Activated T-helper 17 cell treated with anti-CD3 and anti-CD28 coated beads, Interleukin-2, amount 50 U/mL, for 72 hours (primary cell): ENCODE measurements at regions not wholly inside any gene's neighbourhood (a gene's known extent, or its start where the extent isn't known, plus 50 kb on each side); places are given as distances from the start of the nearest gene placed in this dataset.

Experiments used
- ATAC-seq: fragments of 150-1000 bp; cut with Tn5 transposase; replicated peaks from 2 replicates; pipeline ENCODE4 v1.10.0; 2021; ENCODE audit warnings: mild to moderate bottlenecking, moderate library complexity
- H3K27ac Mint-ChIP-seq: one replicate; pipeline ENCODE4 v1.8.0; 2022; ENCODE audit warnings: mixed read lengths
- H3K27me3 Mint-ChIP-seq: one replicate; pipeline ENCODE4 v1.8.0; 2022; ENCODE audit warnings: mixed read lengths
- H3K36me3 Mint-ChIP-seq: one replicate; pipeline ENCODE4 v1.8.0; 2022; ENCODE audit warnings: low read depth, mild to moderate bottlenecking, mixed read lengths
- H3K4me1 Mint-ChIP-seq: one replicate; pipeline ENCODE4 v1.8.0; 2022; ENCODE audit warnings: mixed read lengths
- H3K4me3 Mint-ChIP-seq: one replicate; pipeline ENCODE4 v1.8.0; 2022; ENCODE audit warnings: mild to moderate bottlenecking, mixed read lengths
- H3K9me3 Mint-ChIP-seq: one replicate; pipeline ENCODE4 v1.8.0; 2022; ENCODE audit warnings: mixed read lengths

- Mint-ChIP-seq H3K27me3 (peaks cover 36% of the 10 kb centered on the region), H3K36me3 (no peaks in the 10 kb centered on the region), H3K9me3 (no peaks in the 10 kb centered on the region), H3K27ac (no peak overlapping the region), H3K4me3 (no peak overlapping the region), H3K4me1 (no peaks in the 10 kb centered on the region)
- ATAC-seq, result no peak
These were observed 113.9 kb downstream of the C5orf15 start for GRCh38 chr5:133854554-133854953.

- Mint-ChIP-seq H3K4me1 (no peaks in the 10 kb centered on the region), H3K27me3 (peaks cover 36% of the 10 kb centered on the region)
These were observed 114.6 kb downstream of the C5orf15 start for GRCh38 chr5:133853646-133854365.

GRCh38 chr5:133851521-133851920, 116.9 kb downstream of the C5orf15 start:
- H3K36me3 Mint-ChIP-seq, result no peaks in the 10 kb centered on the region
- H3K9me3 Mint-ChIP-seq, result no peaks in the 10 kb centered on the region
- H3K27ac Mint-ChIP-seq, result no peak overlapping the region
- no peaks in the 10 kb centered on the region for H3K4me1 Mint-ChIP-seq
- no peak for ATAC-seq
- H3K27me3 Mint-ChIP-seq, result peaks cover 45% of the 10 kb centered on the region
- no peak overlapping the region for H3K4me3 Mint-ChIP-seq

More at GRCh38 chr5:133853646-133854365, 114.6 kb downstream of the C5orf15 start:
- Mint-ChIP-seq H3K4me3 (no peak overlapping the region), H3K9me3 (no peaks in the 10 kb centered on the region), H3K36me3 (no peaks in the 10 kb centered on the region), H3K27ac (no peak overlapping the region)
- no peak for ATAC-seq

GRCh38 chr5:133850811-133851210, 117.6 kb downstream of the C5orf15 start:
- no peaks in the 10 kb centered on the region for H3K9me3 Mint-ChIP-seq
- no peak for ATAC-seq
- H3K4me3 Mint-ChIP-seq, result no peak overlapping the region
- no peak overlapping the region for H3K27ac Mint-ChIP-seq
- no peaks in the 10 kb centered on the region for H3K4me1 Mint-ChIP-seq
- H3K36me3 Mint-ChIP-seq, result no peaks in the 10 kb centered on the region
- peaks cover 43% of the 10 kb centered on the region for H3K27me3 Mint-ChIP-seq

GRCh38 chr5:133849116-133849515, 119.3 kb downstream of the C5orf15 start:
- Mint-ChIP-seq H3K36me3 (no peaks in the 10 kb centered on the region), H3K9me3 (no peaks in the 10 kb centered on the region), H3K27me3 (peaks cover 35% of the 10 kb centered on the region), H3K4me3 (no peak overlapping the region), H3K27ac (no peak overlapping the region), H3K4me1 (no peaks in the 10 kb centered on the region)
- ATAC-seq, result no peak

GRCh38 chr5:133848341-133848811, 120.0 kb downstream of the C5orf15 start:
- no peak for ATAC-seq
- Mint-ChIP-seq H3K4me3 (no peak overlapping the region), H3K27ac (no peak overlapping the region), H3K4me1 (no peaks in the 10 kb centered on the region), H3K9me3 (no peaks in the 10 kb centered on the region), H3K27me3 (peaks cover 31% of the 10 kb centered on the region), H3K36me3 (no peaks in the 10 kb centered on the region)

GRCh38 chr5:133847886-133848285, 120.5 kb downstream of the C5orf15 start:
- Mint-ChIP-seq H3K27me3 (peaks cover 27% of the 10 kb centered on the region), H3K4me3 (no peak overlapping the region), H3K36me3 (no peaks in the 10 kb centered on the region), H3K4me1 (no peaks in the 10 kb centered on the region), H3K9me3 (no peaks in the 10 kb centered on the region), H3K27ac (no peak overlapping the region)
- ATAC-seq, result no peak

GRCh38 chr5:133847301-133847700, 121.1 kb downstream of the C5orf15 start:
- no peaks in the 10 kb centered on the region for H3K4me1 Mint-ChIP-seq
- H3K27me3 Mint-ChIP-seq, result peaks cover 23% of the 10 kb centered on the region
- no peak for ATAC-seq
- no peaks in the 10 kb centered on the region for H3K9me3 Mint-ChIP-seq
- H3K27ac Mint-ChIP-seq, result no peak overlapping the region
- H3K36me3 Mint-ChIP-seq, result no peaks in the 10 kb centered on the region
- H3K4me3 Mint-ChIP-seq, result no peak overlapping the region

- no peak for ATAC-seq
- Mint-ChIP-seq H3K36me3 (no peaks in the 10 kb centered on the region), H3K4me1 (no peaks in the 10 kb centered on the region), H3K27me3 (peaks cover 22% of the 10 kb centered on the region), H3K9me3 (no peaks in the 10 kb centered on the region), H3K4me3 (no peak overlapping the region), H3K27ac (no peak overlapping the region)
These were observed 121.8 kb downstream of the C5orf15 start for GRCh38 chr5:133846478-133847226.

GRCh38 chr5:133845271-133845670, 123.2 kb downstream of the C5orf15 start:
- ATAC-seq, result no peak
- Mint-ChIP-seq H3K27ac (no peak overlapping the region), H3K4me3 (no peak overlapping the region), H3K9me3 (no peaks in the 10 kb centered on the region), H3K4me1 (no peaks in the 10 kb centered on the region), H3K27me3 (peaks cover 19% of the 10 kb centered on the region), H3K36me3 (no peaks in the 10 kb centered on the region)

- Mint-ChIP-seq H3K36me3 (no peaks in the 10 kb centered on the region), H3K27me3 (peaks cover 18% of the 10 kb centered on the region), H3K4me1 (no peaks in the 10 kb centered on the region), H3K9me3 (no peaks in the 10 kb centered on the region), H3K27ac (no peak overlapping the region), H3K4me3 (no peak overlapping the region)
- ATAC-seq, result no peak
These were observed 123.6 kb downstream of the C5orf15 start for GRCh38 chr5:133844836-133845235.

- no peaks in the 10 kb centered on the region for H3K9me3 Mint-ChIP-seq
- no peak overlapping the region for H3K4me3 Mint-ChIP-seq
- ATAC-seq, result no peak
- H3K27ac Mint-ChIP-seq, result no peak overlapping the region
- no peaks in the 10 kb centered on the region for H3K4me1 Mint-ChIP-seq
- H3K36me3 Mint-ChIP-seq, result no peaks in the 10 kb centered on the region
- peaks cover 21% of the 10 kb centered on the region for H3K27me3 Mint-ChIP-seq
These were observed 124.5 kb downstream of the C5orf15 start for GRCh38 chr5:133843911-133844310.

GRCh38 chr5:133842846-133843611, 125.4 kb downstream of the C5orf15 start:
- H3K4me3 Mint-ChIP-seq, result no peak overlapping the region
- ATAC-seq, result no peak
- no peaks in the 10 kb centered on the region for H3K4me1 Mint-ChIP-seq
- H3K27ac Mint-ChIP-seq, result no peak overlapping the region
- peaks cover 20% of the 10 kb centered on the region for H3K27me3 Mint-ChIP-seq
- H3K36me3 Mint-ChIP-seq, result no peaks in the 10 kb centered on the region
- H3K9me3 Mint-ChIP-seq, result no peaks in the 10 kb centered on the region

- Mint-ChIP-seq H3K4me3 (no peak overlapping the region), H3K36me3 (no peaks in the 10 kb centered on the region), H3K4me1 (no peaks in the 10 kb centered on the region), H3K9me3 (no peaks in the 10 kb centered on the region), H3K27ac (no peak overlapping the region), H3K27me3 (peaks cover 21% of the 10 kb centered on the region)
- no peak for ATAC-seq
These were observed 126.3 kb downstream of the C5orf15 start for GRCh38 chr5:133841831-133842750.
